BJ (cell line): ENCODE measurements at regions not wholly inside any gene's neighbourhood (a gene's known extent, or its start where the extent isn't known, plus 50 kb on each side); places are given as distances from the start of the nearest gene placed in this dataset.

Source experiments
- CTCF ChIA-PET: fragments of 350-600 bp; formaldehyde crosslinking; extraction: SDS; loops from one replicate; lab custom pipeline; 2021; ENCODE audit warnings: antibody characterized with exemption, inconsistent platforms; lab: Yijun Ruan, JAX
- POLR2A ChIA-PET: fragments of 300-600 bp; sonication (Branson Sonifier 250); formaldehyde crosslinking; extraction: SDS; loops from one replicate; lab custom pipeline; 2021; ENCODE audit warnings: antibody characterized with exemption; lab: Charles Lee
- DNase-seq: peaks from one replicate; pipeline ENCODE4 v3.0.0-alpha.2; 2011; ENCODE audit warnings: low read depth
- H3K27me3 ChIP-seq: 2 replicates; pipeline ENCODE4 v1.6.0; 2011; ENCODE audit warnings: low read length; ENCODE audit not compliant: control insufficient read depth, insufficient read depth
- H3K36me3 ChIP-seq: 2 replicates; pipeline ENCODE4 v1.5.1; 2011; ENCODE audit warnings: low read length; ENCODE audit not compliant: control insufficient read depth, insufficient read depth
- H3K4me3 ChIP-seq: 2 replicates; pipeline ENCODE4 v1.5.1; 2011; ENCODE audit warnings: low read depth, mild to moderate bottlenecking, control low read depth, low read length
- CTCF ChIP-seq: IDR thresholded peaks from 2 replicates; pipeline ENCODE4 v1.5.1; 2011; ENCODE audit warnings: low read depth, mild to moderate bottlenecking, control low read depth, inconsistent platforms, low read length, moderate library complexity; ENCODE audit not compliant: insufficient read depth

DNA sequence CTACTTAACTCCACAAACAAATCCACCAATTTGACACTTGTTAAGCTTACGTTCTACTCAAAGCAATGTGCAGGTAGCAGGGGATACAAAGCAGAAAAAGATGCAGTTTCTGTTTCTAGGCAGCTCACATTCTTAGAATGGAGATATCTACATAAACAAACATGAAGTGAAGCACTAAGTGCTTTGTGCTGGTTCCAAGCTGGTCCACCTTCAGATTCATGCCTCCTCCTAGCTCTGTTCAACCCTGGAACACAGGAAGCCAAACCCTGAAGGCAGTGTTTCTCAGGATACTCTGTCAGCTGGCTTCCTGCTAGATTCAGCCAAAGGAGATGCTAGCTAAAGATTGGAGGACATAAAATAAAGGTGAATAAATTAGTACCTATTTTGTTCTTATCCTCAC, 55.3 kb upstream of the NOL4 start:
- ChIA-PET CTCF (no interaction called here), POLR2A (no interaction called here)
- no peak for DNase-seq
- Histone ChIP-seq H3K27me3 (no peaks in the 10 kb centered on the region), H3K36me3 (no peaks in the 10 kb centered on the region), H3K4me3 (no peak overlapping the region)
- TF ChIP-seq CTCF: no peak

GRCh38 chr18:34280653-34281052, 55.9 kb upstream of the NOL4 start:
- CTCF ChIA-PET: no interaction called here

DNA sequence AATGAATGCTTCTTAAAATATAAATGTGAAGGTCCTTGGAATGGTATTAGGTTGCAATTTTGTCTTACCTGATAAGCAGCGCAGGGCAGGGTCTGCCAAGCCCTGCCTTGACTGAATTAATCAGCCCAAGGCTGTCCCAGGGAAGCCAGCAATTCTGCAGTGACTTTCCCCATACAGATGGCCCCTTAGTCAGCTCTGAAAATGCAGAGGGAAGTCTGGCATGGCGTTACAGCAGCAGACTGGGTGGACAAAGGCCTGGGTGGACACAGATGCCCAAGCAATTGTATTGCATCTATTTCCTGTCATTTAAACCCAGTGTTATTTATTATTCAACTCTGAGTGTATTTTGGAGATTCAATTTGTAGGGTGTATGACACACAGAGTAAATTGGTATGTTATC, 56.6 kb upstream of the NOL4 start:
- no peaks in the 10 kb centered on the region for H3K36me3 ChIP-seq
- H3K27me3 ChIP-seq: no peaks in the 10 kb centered on the region
- no peak for DNase-seq
- POLR2A ChIA-PET: no interaction called here
- CTCF ChIA-PET: no interaction called here
- no peak overlapping the region for H3K4me3 ChIP-seq
- TF ChIP-seq CTCF: no peak

More at GRCh38 chr18:34280653-34281052, 55.9 kb upstream of the NOL4 start:
- H3K27me3 ChIP-seq: no peaks in the 10 kb centered on the region
- H3K4me3 ChIP-seq: no peak overlapping the region
- TF ChIP-seq CTCF: no peak
- POLR2A ChIA-PET: no interaction called here
- no peak for DNase-seq
- no peaks in the 10 kb centered on the region for H3K36me3 ChIP-seq

GRCh38 chr18:34281722-34282121, 57.0 kb upstream of the NOL4 start:
- no peak for TF ChIP-seq CTCF
- Histone ChIP-seq H3K4me3 (no peak overlapping the region), H3K27me3 (no peaks in the 10 kb centered on the region), H3K36me3 (no peaks in the 10 kb centered on the region)
- ChIA-PET CTCF (no interaction called here), POLR2A (no interaction called here)
- no peak for DNase-seq

DNA sequence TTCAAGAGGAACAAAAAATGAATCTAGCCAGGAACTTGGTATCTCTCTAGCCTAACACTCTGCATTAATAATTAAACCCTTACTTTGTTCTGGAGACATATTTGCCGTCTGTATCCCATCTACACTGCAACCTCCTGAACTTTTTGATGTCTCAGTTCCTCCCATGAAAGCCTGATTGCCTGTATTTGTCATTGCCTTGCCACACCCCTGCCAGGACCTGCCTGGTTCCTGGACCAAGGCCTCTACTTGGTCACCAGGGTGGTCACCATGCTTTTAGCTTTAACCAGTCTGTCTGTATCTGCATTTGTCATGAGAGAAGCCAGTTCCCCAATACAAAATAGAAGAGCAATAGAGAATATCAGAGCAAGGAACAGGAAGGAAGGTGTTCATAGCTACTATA, 58.8 kb upstream of the NOL4 start:
- TF ChIP-seq CTCF: no peak

More for the DNA sequence above, 58.8 kb upstream of the NOL4 start:
- Histone ChIP-seq H3K36me3 (no peaks in the 10 kb centered on the region), H3K4me3 (no peak overlapping the region), H3K27me3 (no peaks in the 10 kb centered on the region)
- no peak for DNase-seq
- POLR2A ChIA-PET: no interaction called here
- CTCF ChIA-PET: no interaction called here
